ENCODE measurements at regions not wholly inside any gene's neighbourhood (a gene's known extent, or its start where the extent isn't known, plus 50 kb on each side); places are given as distances from the start of the nearest gene placed in this dataset.

DNA sequence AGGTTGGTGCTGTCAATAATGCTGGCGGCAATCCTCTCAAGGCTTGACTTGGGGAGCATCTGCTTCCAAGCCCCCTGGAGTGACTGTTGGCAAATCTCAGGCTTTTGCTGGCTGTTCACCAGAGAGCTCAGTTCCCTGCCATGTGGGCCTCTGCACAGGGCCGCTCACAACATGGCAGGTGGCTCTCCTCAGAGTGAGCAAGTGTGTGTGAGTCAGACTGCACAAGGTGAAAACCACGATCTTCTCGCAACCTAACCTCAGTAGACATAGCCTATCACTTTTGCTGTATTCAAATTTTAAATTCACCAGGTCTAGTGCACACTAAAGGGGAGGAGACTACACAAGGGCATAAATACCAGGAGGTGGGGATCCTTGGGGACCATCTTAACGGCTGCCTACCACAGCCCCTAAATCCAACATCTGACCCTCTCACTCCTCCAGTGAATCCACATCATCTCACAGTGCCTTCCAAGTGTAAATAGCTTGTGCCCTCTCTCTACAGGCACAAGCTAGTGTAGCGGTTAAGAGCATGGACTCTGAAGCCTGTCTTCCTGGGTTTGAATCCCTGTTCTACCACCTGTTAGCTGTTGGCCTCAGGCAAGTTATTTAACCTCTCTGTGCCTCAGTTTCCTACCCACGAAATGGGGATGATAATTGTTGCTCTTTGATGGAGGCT is 187.7 kb upstream of the CXCR4 start:
- Mint-ChIP-seq H3K4me1 (ENCODE audit: low read depth) (peaks cover 6% of the 10 kb centered on the region), H3K9me3 (no peaks in the 10 kb centered on the region), H3K36me3 (ENCODE audit: low read depth) (no peaks in the 10 kb centered on the region), H3K27ac (no peak overlapping the region), H3K27me3 (no peaks in the 10 kb centered on the region), H3K4me3 (no peak overlapping the region)
- Histone ChIP-seq H3K9me3 (ENCODE audit: control insufficient read depth in 1 of 2, insufficient read depth in 1 of 2, low read length in 2 of 2) (no peaks in the 10 kb centered on the region), H3K36me3 (ENCODE audit: insufficient read depth, low read length) (no peaks in the 10 kb centered on the region), H3K4me3 (ENCODE audit: low read length) (no peak overlapping the region), H3K4me1 (ENCODE audit: insufficient read depth, low read length) (peaks cover 10% of the 10 kb centered on the region), H3K27me3 (ENCODE audit: control insufficient read depth in 1 of 2, insufficient read depth in 2 of 2, low read length in 2 of 2) (no peaks in the 10 kb centered on the region), H3K27ac (ENCODE audit: low read depth in 1 of 2, low read length in 2 of 2) (no peak overlapping the region)
- ATAC-seq (ENCODE audit: poor library complexity) (peak; percentile 95), DNase-seq (peak in 11 of 14 experiments; percentile 23 to 75 (median 48))
- ChIA-PET POLR2A (no interaction called here), CTCF (interaction anchor here (0.6 kb wide), 2 partner anchors 23 to 1335 kb away, joined by 3 read pairs; no protein-coding TSS in a partner anchor)
- TF ChIP-seq, protein P1, sequence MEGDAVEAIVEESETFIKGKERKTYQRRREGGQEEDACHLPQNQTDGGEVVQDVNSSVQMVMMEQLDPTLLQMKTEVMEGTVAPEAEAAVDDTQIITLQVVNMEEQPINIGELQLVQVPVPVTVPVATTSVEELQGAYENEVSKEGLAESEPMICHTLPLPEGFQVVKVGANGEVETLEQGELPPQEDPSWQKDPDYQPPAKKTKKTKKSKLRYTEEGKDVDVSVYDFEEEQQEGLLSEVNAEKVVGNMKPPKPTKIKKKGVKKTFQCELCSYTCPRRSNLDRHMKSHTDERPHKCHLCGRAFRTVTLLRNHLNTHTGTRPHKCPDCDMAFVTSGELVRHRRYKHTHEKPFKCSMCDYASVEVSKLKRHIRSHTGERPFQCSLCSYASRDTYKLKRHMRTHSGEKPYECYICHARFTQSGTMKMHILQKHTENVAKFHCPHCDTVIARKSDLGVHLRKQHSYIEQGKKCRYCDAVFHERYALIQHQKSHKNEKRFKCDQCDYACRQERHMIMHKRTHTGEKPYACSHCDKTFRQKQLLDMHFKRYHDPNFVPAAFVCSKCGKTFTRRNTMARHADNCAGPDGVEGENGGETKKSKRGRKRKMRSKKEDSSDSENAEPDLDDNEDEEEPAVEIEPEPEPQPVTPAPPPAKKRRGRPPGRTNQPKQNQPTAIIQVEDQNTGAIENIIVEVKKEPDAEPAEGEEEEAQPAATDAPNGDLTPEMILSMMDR (IDR thresholded peaks at IDR 0.05): no peak
- intact Hi-C loops (cut with DNase I, micrococcal nuclease): no loop called here

DNA sequence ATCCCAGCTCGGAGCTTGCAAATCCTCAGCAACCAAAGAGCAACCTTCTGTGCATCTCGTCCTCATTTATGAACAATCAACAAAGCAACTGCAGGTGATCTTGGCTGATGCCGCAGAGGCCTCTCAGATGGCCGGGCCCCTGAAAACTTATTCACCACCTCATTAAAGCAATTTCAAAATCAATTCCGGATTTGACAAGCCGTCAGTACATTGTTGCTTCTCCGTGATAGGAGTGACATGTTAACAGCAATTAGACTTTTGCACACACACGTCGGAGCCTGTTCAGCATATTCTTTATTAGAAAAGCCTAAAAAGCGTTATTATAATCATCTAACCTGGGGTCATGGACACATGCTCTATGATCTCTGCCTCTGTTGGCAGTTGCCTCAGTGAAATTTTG is 183.1 kb upstream of the CXCR4 start:
- no peak overlapping the region for H3K4me3 Mint-ChIP-seq
- Histone ChIP-seq H3K9me3 (ENCODE audit: control insufficient read depth in 1 of 2, insufficient read depth in 1 of 2, low read length in 2 of 2) (no peaks in the 10 kb centered on the region), H3K27me3 (ENCODE audit: control insufficient read depth in 1 of 2, insufficient read depth in 2 of 2, low read length in 2 of 2) (no peaks in the 10 kb centered on the region), H3K4me3 (ENCODE audit: low read length) (no peak overlapping the region), H3K36me3 (ENCODE audit: insufficient read depth, low read length) (no peaks in the 10 kb centered on the region), H3K27ac (ENCODE audit: low read depth in 1 of 2, low read length in 2 of 2) (no peak overlapping the region), H3K4me1 (ENCODE audit: insufficient read depth, low read length) (peaks cover 6% of the 10 kb centered on the region)
- ATAC-seq (ENCODE audit: poor library complexity) (no peak), DNase-seq (no peak)
- TF ChIP-seq, protein P1 (IDR thresholded peaks at IDR 0.05): no peak
- ChIA-PET CTCF (interaction anchor here (0.6 kb wide), 1 partner anchor 198 kb away, joined by 3 read pairs; no protein-coding TSS in a partner anchor), POLR2A (no interaction called here)
- intact Hi-C loops (cut with DNase I, micrococcal nuclease): no loop called here
- H3K9me3 Mint-ChIP-seq: no peaks in the 10 kb centered on the region
- H3K36me3 Mint-ChIP-seq (ENCODE audit: low read depth): no peaks in the 10 kb centered on the region
- H3K27me3 Mint-ChIP-seq: no peaks in the 10 kb centered on the region
- H3K27ac Mint-ChIP-seq: no peak overlapping the region
- H3K4me1 Mint-ChIP-seq (ENCODE audit: low read depth): peaks cover 8% of the 10 kb centered on the region

GRCh38 chr2:136298631-136299030 is 180.7 kb upstream of the CXCR4 start:
- H3K27me3 Mint-ChIP-seq: no peaks in the 10 kb centered on the region
- no peaks in the 10 kb centered on the region for H3K9me3 Mint-ChIP-seq
- no peaks in the 10 kb centered on the region for H3K36me3 ChIP-seq (ENCODE audit: insufficient read depth, low read length)
- no peaks in the 10 kb centered on the region for H3K4me1 ChIP-seq (ENCODE audit: insufficient read depth, low read length)
- peaks cover 8% of the 10 kb centered on the region for H3K4me1 Mint-ChIP-seq (ENCODE audit: low read depth)
- DNase-seq: no peak
- no peaks in the 10 kb centered on the region for H3K36me3 Mint-ChIP-seq (ENCODE audit: low read depth)
- intact Hi-C loops (cut with DNase I, micrococcal nuclease): no loop called here
- H3K4me3 ChIP-seq (ENCODE audit: low read length): no peak overlapping the region
- ChIA-PET CTCF (no interaction called here), POLR2A (no interaction called here)
- TF ChIP-seq, protein P1 (IDR thresholded peaks at IDR 0.05): no peak
- H3K4me3 Mint-ChIP-seq: no peak overlapping the region
- H3K27ac ChIP-seq (ENCODE audit: low read depth in 1 of 2, low read length in 2 of 2): no peak overlapping the region
- ATAC-seq (ENCODE audit: poor library complexity): no peak
- no peaks in the 10 kb centered on the region for H3K27me3 ChIP-seq (ENCODE audit: control insufficient read depth in 1 of 2, insufficient read depth in 2 of 2, low read length in 2 of 2)
- no peak overlapping the region for H3K27ac Mint-ChIP-seq
- H3K9me3 ChIP-seq (ENCODE audit: control insufficient read depth in 1 of 2, insufficient read depth in 1 of 2, low read length in 2 of 2): no peaks in the 10 kb centered on the region
